SJSA1 (cell line): ENCODE measurements at regions not wholly inside any gene's neighbourhood (a gene's known extent, or its start where the extent isn't known, plus 50 kb on each side); places are given as distances from the start of the nearest gene placed in this dataset.
A peak's percentile ranks its signal among the peaks of the same experiment; 100 is the strongest.

Experiments used
- DNase-seq, 2 experiments: peaks; one replicate each; pipeline ENCODE4 v3.0.0-alpha.2; 2015 to 2020; ENCODE audit warnings: low spot score in 2 of 2, low read depth in 1 of 2
- H3K27ac ChIP-seq: fragments of 250-450 bp; sonication (Bioruptor Pico); 2 replicates; pipeline ENCODE4 v1.5.1; 2020; ENCODE audit warnings: mild to moderate bottlenecking, moderate library complexity
- H3K27me3 ChIP-seq: fragments of 250-450 bp; sonication (Bioruptor Pico); replicated peaks from 2 replicates; pipeline ENCODE4 v1.5.1; 2020; ENCODE audit warnings: mild to moderate bottlenecking, moderate library complexity
- H3K36me3 ChIP-seq: fragments of 250-450 bp; sonication (Bioruptor Pico); 2 replicates; pipeline ENCODE4 v1.5.1; 2020; ENCODE audit warnings: mild to moderate bottlenecking
- H3K4me1 ChIP-seq: fragments of 250-450 bp; sonication (Bioruptor Pico); replicated peaks from 2 replicates; pipeline ENCODE4 v1.6.1; 2021; ENCODE audit warnings: mild to moderate bottlenecking
- H3K4me3 ChIP-seq: fragments of 250-450 bp; sonication (Bioruptor Pico); 2 replicates; pipeline ENCODE4 v1.5.1; 2020; ENCODE audit warnings: mild to moderate bottlenecking
- H3K9me3 ChIP-seq: fragments of 250-450 bp; sonication (Bioruptor Pico); replicated peaks from 2 replicates; pipeline ENCODE4 v1.5.1; 2020; ENCODE audit warnings: mild to moderate bottlenecking

- Histone ChIP-seq H3K27ac (no peak overlapping the region), H3K9me3 (no peaks in the 10 kb centered on the region), H3K27me3 (no peaks in the 10 kb centered on the region), H3K4me3 (no peak overlapping the region), H3K4me1 (no peaks in the 10 kb centered on the region), H3K36me3 (no peaks in the 10 kb centered on the region)
- no peak for DNase-seq
Observed at GRCh38 chr14:71300566-71301330, 393.5 kb downstream of the PCNX1 start.

GRCh38 chr14:71301611-71302010 lies 394.4 kb downstream of the PCNX1 start:
- Histone ChIP-seq H3K36me3 (no peaks in the 10 kb centered on the region), H3K9me3 (no peaks in the 10 kb centered on the region), H3K27me3 (no peaks in the 10 kb centered on the region), H3K27ac (no peak overlapping the region), H3K4me3 (no peak overlapping the region), H3K4me1 (no peaks in the 10 kb centered on the region)
- no peak for DNase-seq

GRCh38 chr14:71304690-71305089 lies 397.4 kb downstream of the PCNX1 start:
- no peak for DNase-seq
- H3K27me3 ChIP-seq: no peaks in the 10 kb centered on the region
- H3K4me3 ChIP-seq: no peak overlapping the region
- H3K36me3 ChIP-seq: no peaks in the 10 kb centered on the region
- no peaks in the 10 kb centered on the region; the same call in 1 of the 2 replicates for H3K9me3 ChIP-seq
- no peaks in the 10 kb centered on the region for H3K4me1 ChIP-seq
- H3K27ac ChIP-seq: no peak overlapping the region

- Histone ChIP-seq H3K27me3 (no peaks in the 10 kb centered on the region), H3K4me3 (no peak overlapping the region), H3K4me1 (no peaks in the 10 kb centered on the region), H3K27ac (no peak overlapping the region), H3K9me3 (no peaks in the 10 kb centered on the region; the same call in none of the 2 replicates), H3K36me3 (no peaks in the 10 kb centered on the region)
- DNase-seq: no peak
Observed at GRCh38 chr14:71308671-71309070, 401.4 kb downstream of the PCNX1 start.

- Histone ChIP-seq H3K27ac (no peak overlapping the region), H3K27me3 (no peaks in the 10 kb centered on the region), H3K36me3 (no peaks in the 10 kb centered on the region), H3K9me3 (no peaks in the 10 kb centered on the region; the same call in none of the 2 replicates), H3K4me1 (no peaks in the 10 kb centered on the region), H3K4me3 (no peak overlapping the region)
- DNase-seq: no peak
Observed at GRCh38 chr14:71309756-71310155, 402.5 kb downstream of the PCNX1 start.

GRCh38 chr14:71311061-71311460 lies 403.8 kb downstream of the PCNX1 start:
- no peak overlapping the region for H3K27ac ChIP-seq
- no peaks in the 10 kb centered on the region; the same call in none of the 2 replicates for H3K9me3 ChIP-seq
- DNase-seq: no peak
- no peaks in the 10 kb centered on the region for H3K36me3 ChIP-seq
- no peak overlapping the region for H3K4me3 ChIP-seq
- H3K27me3 ChIP-seq: no peaks in the 10 kb centered on the region
- no peaks in the 10 kb centered on the region for H3K4me1 ChIP-seq

- no peak overlapping the region for H3K4me3 ChIP-seq
- no peak overlapping the region for H3K27ac ChIP-seq
- H3K36me3 ChIP-seq: no peaks in the 10 kb centered on the region
- H3K9me3 ChIP-seq: no peaks in the 10 kb centered on the region; the same call in 1 of the 2 replicates
- no peak for DNase-seq
- peaks cover 3% of the 10 kb centered on the region for H3K4me1 ChIP-seq
- no peaks in the 10 kb centered on the region for H3K27me3 ChIP-seq
Observed at GRCh38 chr14:71314717-71315116, 407.5 kb downstream of the PCNX1 start.

- no peak overlapping the region for H3K4me3 ChIP-seq
Observed at GRCh38 chr14:71317385-71318096, 410.3 kb downstream of the PCNX1 start.

GRCh38 chr14:71318097-71318459 lies 410.8 kb downstream of the PCNX1 start:
- H3K9me3 ChIP-seq: no peaks in the 10 kb centered on the region; the same call in 1 of the 2 replicates
- H3K27ac ChIP-seq: no peak overlapping the region
- no peaks in the 10 kb centered on the region for H3K27me3 ChIP-seq

More at GRCh38 chr14:71317385-71318096, 410.3 kb downstream of the PCNX1 start:
- no peaks in the 10 kb centered on the region; the same call in 1 of the 2 replicates for H3K9me3 ChIP-seq
- DNase-seq: no peak
- no peak overlapping the region for H3K27ac ChIP-seq
- no peaks in the 10 kb centered on the region for H3K27me3 ChIP-seq
- H3K36me3 ChIP-seq: peaks cover 8% of the 10 kb centered on the region; the same call in 1 of the 2 replicates
- H3K4me1 ChIP-seq: peaks cover 12% of the 10 kb centered on the region

GRCh38 chr14:71319666-71320065 lies 412.4 kb downstream of the PCNX1 start:
- peaks cover 8% of the 10 kb centered on the region; the same call in 1 of the 2 replicates for H3K36me3 ChIP-seq
- peak overlapping the region; percentile 17; the same call in 1 of the 2 replicates for H3K27ac ChIP-seq
- peaks cover 17% of the 10 kb centered on the region for H3K4me1 ChIP-seq
- H3K9me3 ChIP-seq: no peaks in the 10 kb centered on the region
- H3K4me3 ChIP-seq: peak overlapping the region; percentile 91
- H3K27me3 ChIP-seq: no peaks in the 10 kb centered on the region
- no peak for DNase-seq

More at GRCh38 chr14:71318097-71318459, 410.8 kb downstream of the PCNX1 start:
- Histone ChIP-seq H3K4me3 (no peak overlapping the region), H3K4me1 (peaks cover 17% of the 10 kb centered on the region), H3K36me3 (peaks cover 8% of the 10 kb centered on the region; the same call in 1 of the 2 replicates)
- DNase-seq: no peak

- Histone ChIP-seq H3K4me1 (peaks cover 17% of the 10 kb centered on the region), H3K36me3 (peaks cover 8% of the 10 kb centered on the region; the same call in 1 of the 2 replicates), H3K27me3 (no peaks in the 10 kb centered on the region), H3K4me3 (peak within 1 kb of the TSS; percentile 91), H3K9me3 (no peaks in the 10 kb centered on the region), H3K27ac (peak within 1 kb of the TSS; percentile 96)
- peak; percentile 96 to 98 for DNase-seq
Observed at GRCh38 chr14:71320107-71320733, 413.0 kb downstream of the PCNX1 start, which contains the start of gene SIPA1L1. Gene SIPA1L1 (plus strand): TSS chr14:71320476.

- H3K4me1 ChIP-seq: peaks cover 17% of the 10 kb centered on the region
- peak overlapping the region; percentile 96 for H3K27ac ChIP-seq
- H3K36me3 ChIP-seq: peaks cover 8% of the 10 kb centered on the region; the same call in 1 of the 2 replicates
- H3K27me3 ChIP-seq: no peaks in the 10 kb centered on the region
- H3K4me3 ChIP-seq: peak overlapping the region; percentile 91
- no peaks in the 10 kb centered on the region for H3K9me3 ChIP-seq
- DNase-seq: peak; percentile 58 to 74
Observed at GRCh38 chr14:71320734-71321573, 413.7 kb downstream of the PCNX1 start.
